IMR-90 (cell line): ENCODE measurements at regions not wholly inside any gene's neighbourhood (a gene's known extent, or its start where the extent isn't known, plus 50 kb on each side); places are given as distances from the start of the nearest gene placed in this dataset.

Source experiments
- ATAC-seq: fragments of 200-7000 bp; cut with Tn5 transposase; 2 replicates; pipeline ENCODE4 v1.9.1; 2020; ENCODE audit warnings: low read depth, mild to moderate bottlenecking, moderate library complexity
- BruUV-seq: library from RNA; stranded (reverse); fragments of 400-500 nt; replicated peaks from 2 replicates; lab custom pipeline; 2021; lab: Mats Ljungman, UMichigan
- CTCF ChIA-PET: fragments of 300-600 bp; formaldehyde crosslinking; extraction: SDS; loops from one replicate; lab custom pipeline; 2021; ENCODE audit warnings: antibody characterized with exemption; lab: Yijun Ruan, JAX
- POLR2A ChIA-PET: fragments of 300-600 bp; sonication (Branson Sonifier 250); formaldehyde crosslinking; loops from one replicate; lab custom pipeline; 2022; ENCODE audit warnings: antibody characterized with exemption; ENCODE audit not compliant: unreplicated experiment; lab: Charles Lee
- DNase-seq: peaks from one replicate; pipeline ENCODE4 v3.0.0; 2013
- H2AFZ ChIP-seq: replicated peaks from 2 replicates; pipeline ENCODE3; 2013; ENCODE audit warnings: low read length, mild to moderate bottlenecking; ENCODE audit not compliant: poor library complexity
- H2AK5ac ChIP-seq: 2 replicates; pipeline ENCODE4 v1.6.1; 2013; ENCODE audit warnings: low read depth, low read length, inconsistent platforms
- H2AK9ac ChIP-seq: replicated peaks from 2 replicates; pipeline ENCODE3; 2013; ENCODE audit warnings: mild to moderate bottlenecking, low read depth, low read length, moderate library complexity; ENCODE audit not compliant: poor library complexity
- H2BK120ac ChIP-seq: 2 replicates; pipeline ENCODE4 v1.6.1; 2013; ENCODE audit warnings: low read depth, low read length, inconsistent platforms
- H2BK15ac ChIP-seq: 3 replicates; pipeline ENCODE4 v1.6.1; 2013; ENCODE audit warnings: low read depth, low read length, inconsistent platforms
- H2BK20ac ChIP-seq: 2 replicates; pipeline ENCODE4 v1.6.1; 2013; ENCODE audit warnings: low read depth, mild to moderate bottlenecking, inconsistent platforms, low read length, moderate library complexity
- H2BK5ac ChIP-seq: 2 replicates; pipeline ENCODE4 v1.6.1; 2013; ENCODE audit warnings: mild to moderate bottlenecking, low read depth, low read length, inconsistent platforms; ENCODE audit not compliant: poor library complexity, severe bottlenecking
- H3K14ac ChIP-seq: replicated peaks from 2 replicates; pipeline ENCODE4 v1.6.1; 2013; ENCODE audit warnings: low read depth, low read length, inconsistent platforms
- H3K18ac ChIP-seq: 2 replicates; pipeline ENCODE4 v1.6.1; 2013; ENCODE audit warnings: low read depth, low read length, control low read depth
- H3K23ac ChIP-seq: 2 replicates; pipeline ENCODE4 v1.6.1; 2013; ENCODE audit warnings: low read depth, low read length, inconsistent platforms
- H3K27ac ChIP-seq: 2 replicates; pipeline ENCODE4 v1.5.1; 2013; ENCODE audit warnings: mild to moderate bottlenecking, control low read depth, low read length; ENCODE audit not compliant: insufficient read depth
- H3K27me3 ChIP-seq: 2 replicates; pipeline ENCODE4 v1.6.1; 2013; ENCODE audit warnings: low read length; ENCODE audit not compliant: control insufficient read depth, insufficient read depth
- H3K36me3 ChIP-seq: 2 replicates; pipeline ENCODE4 v1.6.1; 2013; ENCODE audit warnings: low read length, mixed read lengths; ENCODE audit not compliant: control insufficient read depth, insufficient read depth
- H3K4ac ChIP-seq: 2 replicates; pipeline ENCODE4 v1.6.1; 2013; ENCODE audit warnings: low read depth, low read length, inconsistent platforms
- H3K4me1 ChIP-seq: 2 replicates; pipeline ENCODE4 v1.6.1; 2013; ENCODE audit warnings: low read length, mixed read lengths; ENCODE audit not compliant: control insufficient read depth, insufficient read depth
- H3K4me2 ChIP-seq: 2 replicates; pipeline ENCODE4 v1.6.1; 2013; ENCODE audit warnings: low read depth, mild to moderate bottlenecking, control low read depth, low read length, moderate library complexity
- H3K4me3 ChIP-seq: 2 replicates; pipeline ENCODE4 v1.5.1; 2013; ENCODE audit warnings: low read depth, mild to moderate bottlenecking, control low read depth, low read length, moderate library complexity; ENCODE audit not compliant: insufficient read depth
- H3K56ac ChIP-seq: 2 replicates; pipeline ENCODE4 v1.6.1; 2013; ENCODE audit warnings: low read length, inconsistent platforms; ENCODE audit not compliant: insufficient read depth; ENCODE audit errors: extremely low read depth
- H3K79me1 ChIP-seq, 2 experiments: 2 replicates each; pipeline ENCODE4 v1.6.1; 2013; ENCODE audit warnings: low read length in 2 of 2, inconsistent platforms in 1 of 2, low read depth in 1 of 2
- H3K9ac ChIP-seq: 2 replicates; pipeline ENCODE4 v1.6.1; 2013; ENCODE audit warnings: low read depth, low read length, control low read depth
- H3K9me1 ChIP-seq: 2 replicates; pipeline ENCODE4 v1.6.1; 2013; ENCODE audit warnings: low read length, inconsistent platforms; ENCODE audit not compliant: insufficient read depth
- H3K9me3 ChIP-seq: 2 replicates; pipeline ENCODE4 v1.6.1; 2013; ENCODE audit warnings: low read length; ENCODE audit not compliant: control insufficient read depth, insufficient read depth
- H4K20me1 ChIP-seq: 2 replicates; pipeline ENCODE4 v1.6.1; 2013; ENCODE audit warnings: low read length, inconsistent platforms; ENCODE audit not compliant: insufficient read depth
- H4K5ac ChIP-seq: 2 replicates; pipeline ENCODE4 v1.6.1; 2013; ENCODE audit warnings: mild to moderate bottlenecking, low read depth, low read length, control low read depth
- H4K8ac ChIP-seq, 2 experiments: 2 replicates each; pipeline ENCODE4 v1.6.1; 2013; ENCODE audit warnings: low read depth in 2 of 2, low read length in 2 of 2, control low read depth in 1 of 2, inconsistent platforms in 1 of 2
- H4K91ac ChIP-seq: 2 replicates; pipeline ENCODE4 v1.6.1; 2013; ENCODE audit warnings: low read depth, low read length, inconsistent platforms; ENCODE audit not compliant: insufficient read depth
- BHLHE40 ChIP-seq: fragments of 150-350 bp; IDR thresholded peaks from 2 replicates; pipeline ENCODE4 v1.6.1; 2016; ENCODE audit warnings: mild to moderate bottlenecking, low read depth, low read length
- CEBPB ChIP-seq: IDR thresholded peaks from 2 replicates; pipeline ENCODE4 v1.6.1; 2012; ENCODE audit warnings: low read depth, low read length, improper control_type of control experiment
- CHD1 ChIP-seq: IDR thresholded peaks from 2 replicates; pipeline ENCODE4 v1.6.1; 2012; ENCODE audit warnings: low read depth, low read length, improper control_type of control experiment
- CTCF ChIP-seq: conservative IDR thresholded peaks from 2 replicates; pipeline ENCODE4 v1.5.1; 2012; ENCODE audit warnings: mild to moderate bottlenecking, low read depth, low read length, improper control_type of control experiment
- ELK1 ChIP-seq: fragments of 150-350 bp; IDR thresholded peaks from 2 replicates; pipeline ENCODE4 v1.6.1; 2016; ENCODE audit warnings: low read depth, mild to moderate bottlenecking, low read length, moderate library complexity, borderline replicate concordance
- FOS ChIP-seq: fragments of 150-350 bp; IDR thresholded peaks from 2 replicates; pipeline ENCODE4 v1.6.1; 2016; ENCODE audit warnings: low read depth, low read length
- MAZ ChIP-seq: IDR thresholded peaks from 2 replicates; pipeline ENCODE4 v1.6.1; 2012; ENCODE audit warnings: low read depth, mild to moderate bottlenecking, low read length, improper control_type of control experiment, moderate library complexity, borderline replicate concordance
- MXI1 ChIP-seq: IDR thresholded peaks from 2 replicates; pipeline ENCODE4 v1.6.1; 2012; ENCODE audit warnings: low read depth, mild to moderate bottlenecking, low read length, moderate library complexity, borderline replicate concordance
- NFE2L2 ChIP-seq: fragments of 150-350 bp; IDR thresholded peaks from 2 replicates; pipeline ENCODE4 v1.6.1; 2016; ENCODE audit warnings: low read depth, mild to moderate bottlenecking, low read length
- RAD21 ChIP-seq: IDR thresholded peaks from 2 replicates; pipeline ENCODE4 v1.6.1; 2012; ENCODE audit warnings: low read length, improper control_type of control experiment
- RCOR1 ChIP-seq: IDR thresholded peaks from 2 replicates; pipeline ENCODE4 v1.6.1; 2012; ENCODE audit warnings: mild to moderate bottlenecking, low read length, improper control_type of control experiment; ENCODE audit not compliant: insufficient replicate concordance
- SMC3 ChIP-seq: fragments of 150-350 bp; IDR thresholded peaks from 2 replicates; pipeline ENCODE4 v1.6.1; 2016; ENCODE audit warnings: low read depth, mild to moderate bottlenecking, antibody characterized with exemption, low read length, moderate library complexity
- USF2 ChIP-seq: fragments of 150-350 bp; IDR thresholded peaks from 2 replicates; pipeline ENCODE4 v1.6.1; 2017; ENCODE audit warnings: mild to moderate bottlenecking, antibody characterized with exemption, low read length, low read depth
- WGBS, 2 experiments: methylation state at CpG; one replicate each; pipeline versions ENCODE4 v1.1.5 to v1.1.7; 2013; ENCODE audit warnings: missing lambda C conversion rate in 2 of 2; ENCODE audit not compliant: insufficient read length in 1 of 2; ENCODE audit errors: extremely low coverage in 2 of 2; 5-methylcytosine and 5-hydroxymethylcytosine counted together
- dilution Hi-C: fragments of 300-500 bp; cut with HindIII; formaldehyde crosslinking; loops from one replicate; pipeline ENCODE4 v1.14.3; 2018; ENCODE audit warnings: low sequenced_read_pairs; ENCODE audit not compliant: unreplicated experiment
- in situ Hi-C: fragments of 300-500 bp; cut with MboI; formaldehyde crosslinking; loops from 3 replicates; pipeline ENCODE4 v1.14.3; 2019; ENCODE audit warnings: low sequenced_read_pairs, inconsistent platforms, mixed read lengths
- intact Hi-C: fragments of 100-400 bp; cut with micrococcal nuclease; formaldehyde crosslinking; loops from 2 replicates; pipeline ENCODE4 v1.10.0; 2022

GRCh38 chr22:26953012-26953883 is 295.9 kb downstream of the MIAT start:
- CTCF ChIA-PET, result interaction anchor here (1.0 kb wide), 1 partner anchor 11 kb away, joined by 3 read pairs; no protein-coding TSS in a partner anchor
- dilution Hi-C loops, result no loop called here
- H3K4me2 ChIP-seq, result no peak overlapping the region

More at GRCh38 chr22:26953012-26953883, 295.9 kb downstream of the MIAT start:
- no peak overlapping the region for H3K18ac ChIP-seq
- H3K4me3 ChIP-seq, result no peak overlapping the region
- in situ Hi-C loops (no loop called here), intact Hi-C loops (no loop called here)
- H3K4me1 ChIP-seq, result no peaks in the 10 kb centered on the region
- DNase-seq (no peak), ATAC-seq (no peak)
- no peak overlapping the region for H3K27ac ChIP-seq
- H3K4ac ChIP-seq, result no peak overlapping the region
- H4K91ac ChIP-seq, result no peak overlapping the region
- no peak overlapping the region for H2BK20ac ChIP-seq
- H3K79me1 ChIP-seq, result no peaks in the 10 kb centered on the region
- H2BK5ac ChIP-seq, result no peak overlapping the region
- TF ChIP-seq CHD1 (no peak), MXI1 (no peak), MAZ (no peak), FOS (no peak), CEBPB (no peak), NFE2L2 (no peak), ELK1 (no peak), RCOR1 (no peak), CTCF (no peak), BHLHE40 (no peak), RAD21 (no peak), SMC3 (no peak), USF2 (no peak)
- H3K23ac ChIP-seq, result no peak overlapping the region
- H2AFZ ChIP-seq, result no peak overlapping the region
- no peak overlapping the region for H2AK5ac ChIP-seq
- H4K20me1 ChIP-seq, result no peaks in the 10 kb centered on the region
- H3K14ac ChIP-seq, result no peak overlapping the region
- WGBS, 2 experiments, result 20% methylated on average over 1 of the region's 17 CpGs; no CpG with 5 or more reads in 1 of the 2 experiments
- H3K56ac ChIP-seq, result no peak overlapping the region
- no peak overlapping the region for H3K9ac ChIP-seq
- H3K36me3 ChIP-seq, result no peaks in the 10 kb centered on the region
- H2AK9ac ChIP-seq, result no peak overlapping the region
- BruUV-seq, result no TSS peak
- no peaks in the 10 kb centered on the region for H3K9me1 ChIP-seq
- no peak overlapping the region for H2BK15ac ChIP-seq
- H4K8ac ChIP-seq, result no peak overlapping the region
- peaks cover 48% of the 10 kb centered on the region for H3K27me3 ChIP-seq
- H2BK120ac ChIP-seq, result no peak overlapping the region
- no peaks in the 10 kb centered on the region for H3K9me3 ChIP-seq
- no peak overlapping the region for H4K5ac ChIP-seq
- POLR2A ChIA-PET, result no interaction called here
